GM12875 (cell line): ENCODE measurements at regions not wholly inside any gene's neighbourhood (a gene's known extent, or its start where the extent isn't known, plus 50 kb on each side); places are given as distances from the start of the nearest gene placed in this dataset.

Experiments used
- H3K4me3 ChIP-seq: one replicate; pipeline ENCODE4 v1.5.1; 2011; ENCODE audit warnings: low read depth, low read length, control low read depth
- TF ChIP-seq, protein P1 (sequence below): IDR thresholded peaks from 2 replicates; pipeline ENCODE4 v1.5.1; 2011; ENCODE audit warnings: low read depth, mild to moderate bottlenecking, control low read depth, inconsistent platforms, low read length, moderate library complexity, borderline replicate concordance; ENCODE audit not compliant: insufficient read depth

DNA sequence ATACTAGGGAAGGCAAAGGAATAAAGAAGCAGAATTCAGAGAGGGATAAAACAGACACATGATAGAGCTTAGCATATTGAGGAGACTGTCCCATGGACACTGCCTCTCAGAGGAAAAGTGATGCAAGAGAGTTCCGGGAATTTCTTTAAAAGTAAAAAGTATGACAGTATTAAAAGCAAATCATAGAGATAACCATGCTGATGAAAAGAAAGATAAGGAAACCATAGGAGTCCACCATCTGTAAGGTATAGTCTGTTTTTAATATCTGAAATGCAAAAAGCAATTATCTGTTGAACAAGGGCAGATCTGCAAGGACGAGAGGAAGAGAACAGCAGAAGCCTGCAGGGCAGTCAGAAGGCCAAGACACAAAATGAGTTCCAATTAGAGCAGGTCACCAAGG is 495.9 kb upstream of the GOLIM4 start:
- TF ChIP-seq, protein P1, sequence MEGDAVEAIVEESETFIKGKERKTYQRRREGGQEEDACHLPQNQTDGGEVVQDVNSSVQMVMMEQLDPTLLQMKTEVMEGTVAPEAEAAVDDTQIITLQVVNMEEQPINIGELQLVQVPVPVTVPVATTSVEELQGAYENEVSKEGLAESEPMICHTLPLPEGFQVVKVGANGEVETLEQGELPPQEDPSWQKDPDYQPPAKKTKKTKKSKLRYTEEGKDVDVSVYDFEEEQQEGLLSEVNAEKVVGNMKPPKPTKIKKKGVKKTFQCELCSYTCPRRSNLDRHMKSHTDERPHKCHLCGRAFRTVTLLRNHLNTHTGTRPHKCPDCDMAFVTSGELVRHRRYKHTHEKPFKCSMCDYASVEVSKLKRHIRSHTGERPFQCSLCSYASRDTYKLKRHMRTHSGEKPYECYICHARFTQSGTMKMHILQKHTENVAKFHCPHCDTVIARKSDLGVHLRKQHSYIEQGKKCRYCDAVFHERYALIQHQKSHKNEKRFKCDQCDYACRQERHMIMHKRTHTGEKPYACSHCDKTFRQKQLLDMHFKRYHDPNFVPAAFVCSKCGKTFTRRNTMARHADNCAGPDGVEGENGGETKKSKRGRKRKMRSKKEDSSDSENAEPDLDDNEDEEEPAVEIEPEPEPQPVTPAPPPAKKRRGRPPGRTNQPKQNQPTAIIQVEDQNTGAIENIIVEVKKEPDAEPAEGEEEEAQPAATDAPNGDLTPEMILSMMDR = no peak
- H3K4me3 ChIP-seq = no peak overlapping the region

DNA sequence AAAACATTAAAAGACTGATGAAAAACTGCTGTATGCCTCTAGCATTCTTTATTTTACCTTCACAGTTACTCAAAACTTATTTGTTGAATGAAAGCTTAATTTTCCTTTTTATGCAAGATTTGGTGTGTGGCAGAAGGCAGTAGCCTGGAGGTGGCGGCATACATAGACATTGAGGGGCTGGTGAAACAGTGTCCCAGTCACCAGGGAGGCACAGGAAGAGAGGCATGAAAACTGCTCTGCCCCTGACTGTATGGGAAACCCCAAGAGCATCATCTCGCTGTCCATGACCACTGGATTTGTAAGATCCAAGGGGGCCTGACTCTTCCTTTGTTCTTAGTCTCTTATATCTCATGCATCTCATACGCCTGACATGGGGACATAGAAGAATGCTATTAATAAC is 493.7 kb upstream of the GOLIM4 start:
- no peak overlapping the region for H3K4me3 ChIP-seq
- TF ChIP-seq, protein P1 = no peak

DNA sequence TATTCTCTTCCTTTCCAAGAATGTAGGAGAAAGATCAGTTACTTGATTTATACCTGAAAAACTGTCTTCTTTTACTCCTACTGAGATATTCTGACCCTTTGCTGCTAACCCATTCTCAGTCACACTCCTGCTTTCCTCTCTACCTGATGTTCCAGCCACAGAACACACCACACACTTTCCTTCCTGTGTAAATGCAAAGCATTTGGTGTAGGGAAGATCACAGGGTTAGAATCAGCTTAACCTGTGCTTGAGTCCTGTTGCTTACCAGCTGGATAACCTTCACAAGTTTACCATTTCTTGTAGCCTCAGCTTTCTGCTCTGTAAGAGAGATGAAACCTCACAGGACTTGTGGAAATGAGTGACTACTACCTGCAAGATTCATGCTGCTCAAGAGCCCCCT is 489.8 kb upstream of the GOLIM4 start:
- H3K4me3 ChIP-seq = no peak overlapping the region
- TF ChIP-seq, protein P1 = no peak

DNA sequence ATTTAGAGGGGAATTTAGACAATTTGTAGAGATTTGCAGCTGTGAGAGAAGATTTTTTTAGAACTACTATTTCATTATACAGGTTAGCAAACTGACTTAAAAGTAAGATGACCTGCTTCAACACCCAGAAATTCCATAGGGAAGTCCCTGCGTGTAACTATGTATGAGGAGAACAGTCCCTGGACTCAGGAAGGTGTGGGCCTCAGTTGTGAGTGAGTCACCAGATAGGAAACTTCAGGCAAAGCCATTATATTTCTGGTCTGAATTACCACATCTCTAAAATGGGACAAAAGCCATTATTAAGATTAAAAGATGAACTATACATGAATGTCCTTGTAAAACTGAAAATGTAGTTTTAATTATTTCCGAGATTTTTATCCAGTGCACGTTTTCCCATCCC is 488.3 kb upstream of the GOLIM4 start:
- no peak overlapping the region for H3K4me3 ChIP-seq
- TF ChIP-seq, protein P1 = no peak

DNA sequence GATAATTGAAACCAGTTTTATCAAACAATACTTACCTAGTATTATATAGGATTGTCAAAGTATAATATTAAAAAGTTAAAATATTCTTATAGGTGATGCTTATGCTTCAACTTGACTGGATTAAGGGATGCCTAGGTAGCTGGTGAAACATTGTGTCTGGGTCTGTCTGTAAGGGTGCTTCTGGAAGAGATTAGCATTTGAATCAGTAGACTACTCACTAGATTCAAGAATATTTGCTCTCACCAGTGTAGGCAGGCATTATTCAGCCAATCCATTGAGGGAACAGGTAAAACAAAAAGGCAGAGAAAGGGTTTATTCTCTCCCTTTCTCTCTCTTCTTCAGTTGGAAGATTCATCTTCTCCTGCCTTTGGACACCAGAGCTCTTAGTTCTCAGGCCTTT is 486.8 kb upstream of the GOLIM4 start:
- TF ChIP-seq, protein P1 = no peak
- no peak overlapping the region for H3K4me3 ChIP-seq

DNA sequence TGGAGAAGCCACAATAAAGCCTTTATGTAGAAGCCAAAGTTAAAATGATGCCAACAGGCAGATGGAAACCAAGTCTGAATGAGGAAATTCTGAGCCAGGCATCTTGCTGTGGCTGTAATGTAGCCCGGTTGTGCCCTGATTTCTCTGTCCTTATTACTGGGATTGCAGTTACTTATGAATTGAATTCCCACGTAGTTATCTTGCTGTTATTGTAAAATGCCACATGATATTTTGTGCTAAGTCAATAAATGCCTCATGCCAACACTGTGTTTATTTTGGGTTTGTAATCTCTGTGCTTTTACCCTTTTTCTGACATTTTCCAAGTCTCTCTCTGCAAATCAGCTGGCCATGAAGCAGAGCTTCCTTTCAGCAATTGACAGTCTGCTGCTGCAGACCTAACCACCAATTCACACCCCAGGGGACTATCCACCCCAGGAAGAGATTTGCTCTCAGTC is 486.1 kb upstream of the GOLIM4 start:
- H3K4me3 ChIP-seq = no peak overlapping the region
- TF ChIP-seq, protein P1 = no peak

DNA sequence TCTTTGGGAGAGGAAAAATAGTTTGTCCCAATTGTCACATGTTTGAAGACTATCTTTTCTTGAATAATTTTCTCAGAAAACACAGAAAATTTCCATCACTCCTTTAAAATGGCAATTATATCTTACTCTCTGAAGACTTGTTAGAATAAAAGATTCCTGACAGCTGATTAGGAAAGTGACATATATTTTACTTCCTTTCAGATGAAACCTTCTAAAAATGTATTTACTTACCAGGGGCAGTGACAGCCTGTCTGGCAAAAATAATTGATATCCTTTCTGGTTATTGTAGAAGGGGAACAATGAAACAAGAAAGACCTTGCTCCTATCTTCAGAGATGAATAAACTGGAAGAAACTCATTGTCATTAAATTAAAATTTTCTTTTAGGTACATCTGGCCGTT is 483.3 kb upstream of the GOLIM4 start:
- H3K4me3 ChIP-seq = no peak overlapping the region
- TF ChIP-seq, protein P1 = no peak
